Thyroid gland (tissue), 4 donors: ENCODE measurements at regions not wholly inside any gene's neighbourhood (a gene's known extent, or its start where the extent isn't known, plus 50 kb on each side); places are given as distances from the start of the nearest gene placed in this dataset.

ENCODE experiments used
- DNase-seq, 2 donors: peaks; one replicate each; pipeline ENCODE4 v3.0.0-alpha.2; 2019
- H3K27ac ChIP-seq, 3 donors: fragments of 200-600 bp; sonication (generic); 1 replicate in 2 of 3; 2 replicates in 1 of 3; pipeline ENCODE4 v1.5.1; 2016 to 2019; ENCODE audit warnings: mild to moderate bottlenecking in 1 of 3, moderate library complexity in 1 of 3
- H3K27me3 ChIP-seq: fragments of 200-600 bp; sonication (generic); one replicate; pipeline ENCODE4 v1.5.1; 2019
- H3K36me3 ChIP-seq, 2 donors: fragments of 200-600 bp; sonication (generic); one replicate each; pipeline ENCODE4 v1.5.1; 2016 to 2019
- H3K4me1 ChIP-seq, 2 donors: fragments of 200-600 bp; sonication (generic); one replicate each; pipeline ENCODE4 v1.5.1; 2017 to 2019
- H3K4me3 ChIP-seq, 3 donors: fragments of 200-600 bp; sonication (generic); replicated peaks in 1 of 3; 1 replicate in 2 of 3; 2 replicates in 1 of 3; pipeline ENCODE4 v1.5.1; 2016; ENCODE audit warnings: mild to moderate bottlenecking in 1 of 3
- H3K9me3 ChIP-seq: fragments of 200-600 bp; sonication (generic); one replicate; pipeline ENCODE4 v1.5.1; 2017
- CTCF ChIP-seq, 6 experiments: fragments of 200-600 bp in 3 of 6; fragments of 450-650 bp in 3 of 6; sonication (generic) in 3 of 6; IDR thresholded peaks; one replicate each; pipeline ENCODE4 v1.5.1; 2016 to 2019; ENCODE audit warnings: antibody characterized with exemption in 6 of 6, mild to moderate bottlenecking in 2 of 6, inconsistent platforms in 1 of 6, moderate library complexity in 1 of 6
- POLR2A ChIP-seq, 2 donors: fragments of 450-650 bp; IDR thresholded peaks; one replicate each; pipeline ENCODE4 v1.6.1; 2017; ENCODE audit warnings: antibody characterized with exemption in 2 of 2, mild to moderate bottlenecking in 2 of 2, moderate library complexity in 1 of 2
- WGBS, 2 donors: methylation state at CpG; one replicate each; pipeline ENCODE4 v1.1.5; 2017; 5-methylcytosine and 5-hydroxymethylcytosine counted together
- intact Hi-C: fragments of 100-400 bp; cut with DNase I; formaldehyde crosslinking; loops from one replicate; pipeline ENCODE4 v1.15.1; 2023

- intact Hi-C loops: no loop called here
- TF ChIP-seq POLR2A (IDR thresholded peaks at IDR 0.05) (no peak), CTCF (IDR thresholded peaks at IDR 0.05) (no peak)
- Histone ChIP-seq H3K27me3 (no peaks in the 10 kb centered on the region), H3K36me3 (no peaks in the 10 kb centered on the region), H3K9me3 (no peaks in the 10 kb centered on the region), H3K4me1 (no peaks in the 10 kb centered on the region), H3K27ac (no peak overlapping the region), H3K4me3 (no peak overlapping the region)
- no peak for DNase-seq
- WGBS, 2 donors: 66 to 71% methylated on average over 9 to 10 of the region's 10 CpGs
These were observed 100.3 kb downstream of the UBIAD1 start for GRCh38 chr1:11373029-11373894.

GRCh38 chr1:11373895-11374747, 101.1 kb downstream of the UBIAD1 start:
- Histone ChIP-seq H3K4me1 (no peaks in the 10 kb centered on the region), H3K27ac (no peak overlapping the region), H3K4me3 (no peak overlapping the region), H3K27me3 (no peaks in the 10 kb centered on the region), H3K36me3 (no peaks in the 10 kb centered on the region), H3K9me3 (no peaks in the 10 kb centered on the region)
- DNase-seq: no peak
- no peak for TF ChIP-seq POLR2A (IDR thresholded peaks at IDR 0.05)
- TF ChIP-seq CTCF (IDR thresholded peaks at IDR 0.05): no peak
- WGBS, 2 donors: 35 to 44% methylated on average over 4 to 5 of the region's 5 CpGs
- intact Hi-C loops: no loop called here

- Histone ChIP-seq H3K4me1 (no peaks in the 10 kb centered on the region), H3K4me3 (no peak overlapping the region), H3K27ac (no peak overlapping the region), H3K36me3 (no peaks in the 10 kb centered on the region), H3K27me3 (no peaks in the 10 kb centered on the region), H3K9me3 (no peaks in the 10 kb centered on the region)
- no peak for TF ChIP-seq POLR2A (IDR thresholded peaks at IDR 0.05)
- no peak for TF ChIP-seq CTCF (IDR thresholded peaks at IDR 0.05)
- WGBS, 2 donors: 77 to 83% methylated on average over 4 to 5 of the region's 5 CpGs
- intact Hi-C loops: no loop called here
- no peak for DNase-seq
These were observed 101.7 kb downstream of the UBIAD1 start for GRCh38 chr1:11374748-11375110.

- H3K4me3 ChIP-seq: no peak overlapping the region
- H3K36me3 ChIP-seq: no peaks in the 10 kb centered on the region
- no peak overlapping the region for H3K27ac ChIP-seq
- H3K27me3 ChIP-seq: no peaks in the 10 kb centered on the region
- H3K4me1 ChIP-seq: no peaks in the 10 kb centered on the region
- no peaks in the 10 kb centered on the region for H3K9me3 ChIP-seq
- no peak for DNase-seq
- no peak for TF ChIP-seq CTCF (IDR thresholded peaks at IDR 0.05)
- TF ChIP-seq POLR2A (IDR thresholded peaks at IDR 0.05): no peak
- WGBS, 2 donors: 87 to 88% methylated on average over 9 of the region's 9 CpGs
- intact Hi-C loops: no loop called here
These were observed 101.9 kb upstream of the DISP3 start for GRCh38 chr1:11377001-11377583.
